ENCODE measurements at regions not wholly inside any gene's neighbourhood (a gene's known extent, or its start where the extent isn't known, plus 50 kb on each side); places are given as distances from the start of the nearest gene placed in this dataset.

DNA sequence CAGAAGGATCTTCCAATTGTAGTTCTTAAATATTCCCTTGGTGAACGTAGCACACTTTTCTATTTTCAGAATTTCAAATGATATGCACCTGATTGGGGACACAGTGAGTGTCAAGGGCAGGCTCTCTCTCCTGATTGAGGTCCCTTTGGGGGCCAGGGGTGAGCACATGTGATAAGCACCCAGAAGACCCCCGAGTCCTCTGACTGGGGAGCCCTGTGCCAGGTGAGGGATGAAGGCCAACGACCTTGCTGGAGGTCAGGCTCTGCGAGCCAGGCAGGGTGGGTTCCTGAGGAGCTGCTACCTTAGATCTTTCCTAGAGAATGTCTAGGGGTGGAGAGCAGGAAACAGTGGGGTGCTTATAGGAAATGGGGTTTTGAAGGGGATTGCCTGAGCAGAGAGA is 1253.9 kb downstream of the BRD1 start:
- TF ChIP-seq, protein P1, sequence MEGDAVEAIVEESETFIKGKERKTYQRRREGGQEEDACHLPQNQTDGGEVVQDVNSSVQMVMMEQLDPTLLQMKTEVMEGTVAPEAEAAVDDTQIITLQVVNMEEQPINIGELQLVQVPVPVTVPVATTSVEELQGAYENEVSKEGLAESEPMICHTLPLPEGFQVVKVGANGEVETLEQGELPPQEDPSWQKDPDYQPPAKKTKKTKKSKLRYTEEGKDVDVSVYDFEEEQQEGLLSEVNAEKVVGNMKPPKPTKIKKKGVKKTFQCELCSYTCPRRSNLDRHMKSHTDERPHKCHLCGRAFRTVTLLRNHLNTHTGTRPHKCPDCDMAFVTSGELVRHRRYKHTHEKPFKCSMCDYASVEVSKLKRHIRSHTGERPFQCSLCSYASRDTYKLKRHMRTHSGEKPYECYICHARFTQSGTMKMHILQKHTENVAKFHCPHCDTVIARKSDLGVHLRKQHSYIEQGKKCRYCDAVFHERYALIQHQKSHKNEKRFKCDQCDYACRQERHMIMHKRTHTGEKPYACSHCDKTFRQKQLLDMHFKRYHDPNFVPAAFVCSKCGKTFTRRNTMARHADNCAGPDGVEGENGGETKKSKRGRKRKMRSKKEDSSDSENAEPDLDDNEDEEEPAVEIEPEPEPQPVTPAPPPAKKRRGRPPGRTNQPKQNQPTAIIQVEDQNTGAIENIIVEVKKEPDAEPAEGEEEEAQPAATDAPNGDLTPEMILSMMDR (IDR thresholded peaks at IDR 0.05): no peak
- TF ChIP-seq EZH2 (IDR thresholded peaks at IDR 0.05; ENCODE audit: borderline replicate concordance, insufficient read depth, low read depth, low read length, poor library complexity, severe bottlenecking): no peak
